Peyer's patch (tissue), 4 donors: ENCODE measurements at regions not wholly inside any gene's neighbourhood (a gene's known extent, or its start where the extent isn't known, plus 50 kb on each side); places are given as distances from the start of the nearest gene placed in this dataset.
"Not testable (repeated sequence)": the region's sequence is repeated elsewhere in the genome, so short reads cannot be mapped to it uniquely, and the experiment has no call there.

ENCODE experiments used
- CTCF ChIP-seq, 6 experiments: fragments of 450-650 bp in 4 of 6; fragments of 200-600 bp in 2 of 6; sonication (generic) in 1 of 6; IDR thresholded peaks; one replicate each; pipeline ENCODE4 v1.5.1; 2017 to 2019; ENCODE audit warnings: antibody characterized with exemption in 6 of 6, mild to moderate bottlenecking in 3 of 6, moderate library complexity in 1 of 6
- POLR2A ChIP-seq, 2 donors: fragments of 450-650 bp; IDR thresholded peaks; one replicate each; pipeline ENCODE4 v1.5.1; 2017; ENCODE audit warnings: antibody characterized with exemption in 2 of 2, mild to moderate bottlenecking in 2 of 2, moderate library complexity in 2 of 2

GRCh38 chr1:146298575-146298897 is 69.7 kb upstream of the NOTCH2NLA start:
- not testable (repeated sequence) for TF ChIP-seq POLR2A, CTCF (IDR thresholded peaks at IDR 0.05)
